ENCODE measurements at regions not wholly inside any gene's neighbourhood (a gene's known extent, or its start where the extent isn't known, plus 50 kb on each side); places are given as distances from the start of the nearest gene placed in this dataset.

DNA sequence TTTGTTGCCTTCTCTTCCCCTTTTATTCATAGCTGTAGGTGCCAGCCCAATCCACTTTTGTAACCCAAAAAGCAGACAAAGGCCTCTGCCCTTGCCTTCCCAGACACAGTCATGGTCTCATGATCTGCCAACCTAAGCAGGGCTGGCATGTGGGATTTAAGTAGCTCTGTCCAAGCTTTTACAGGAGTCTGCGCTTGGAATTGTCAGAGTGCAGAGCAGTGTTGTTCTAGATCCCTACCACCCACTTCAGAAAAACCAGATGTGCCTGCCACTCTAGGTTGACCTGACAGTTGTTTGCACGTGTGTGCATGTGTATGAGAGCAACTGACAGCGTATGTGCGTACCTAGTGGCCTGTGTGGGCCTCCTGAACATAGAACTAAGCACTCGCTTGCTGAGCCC, 87.8 kb upstream of the SPRY4 start:
- H3K4me3 ChIP-seq (replicated peaks in 1 of 3; ENCODE audit: insufficient read depth in 1 of 3, low read depth in 1 of 3, low read length in 3 of 3): no peak overlapping the region
- H3K4me2 ChIP-seq (ENCODE audit: insufficient read depth, low read length): no peak overlapping the region
- no peaks in the 10 kb centered on the region for H3K79me2 ChIP-seq (ENCODE audit: control insufficient read depth, insufficient read depth, low read length)
- no peaks in the 10 kb centered on the region for H3K36me3 ChIP-seq (ENCODE audit: control insufficient read depth in 2 of 2, extremely low read depth in 1 of 2, insufficient read depth in 2 of 2, low read length in 2 of 2)
- H4K20me1 ChIP-seq (replicated peaks; ENCODE audit: control insufficient read depth, extremely low read depth, insufficient read depth, low read length): no peaks in the 10 kb centered on the region
- no peaks in the 10 kb centered on the region for H3K9me1 ChIP-seq (replicated peaks; ENCODE audit: control insufficient read depth, extremely low read depth, insufficient read depth, low read length)
- dilution Hi-C loops (cut with MboI; ENCODE audit: extremely low pct_ligation_motif_present, low sequenced_read_pairs) (no loop called here), intact Hi-C loops (cut with micrococcal nuclease) (no loop called here)
- H3K27ac ChIP-seq (ENCODE audit: insufficient read depth, low read depth, low read length): no peak overlapping the region
- H3K9me3 ChIP-seq (replicated peaks; ENCODE audit: control insufficient read depth, insufficient read depth, low read length): no peaks in the 10 kb centered on the region
- ChIA-PET CTCF (interaction anchor here (1.0 to 1.5 kb wide), 3 partner anchors 8 to 136 kb away, joined by 3 to 5 read pairs (median 3); no protein-coding TSS in a partner anchor), POLR2A (no interaction called here)
- H3K9ac ChIP-seq (replicated peaks; ENCODE audit: extremely low read depth, insufficient read depth, low read length): no peak overlapping the region
- no peak overlapping the region for H2AFZ ChIP-seq (ENCODE audit: low read depth, low read length)
- no peak for DNase-seq (ENCODE audit: low read depth, low spot score)
- no peak for TF ChIP-seq EZH2 (IDR thresholded peaks at IDR 0.05; ENCODE audit: borderline replicate concordance, low read depth, low read length, severe bottlenecking)
- no peaks in the 10 kb centered on the region for H3K27me3 ChIP-seq (ENCODE audit: control insufficient read depth in 2 of 2, insufficient read depth in 2 of 2, low read length in 2 of 2)
- H3K4me1 ChIP-seq (ENCODE audit: control insufficient read depth, extremely low read depth, insufficient read depth, low read length): no peaks in the 10 kb centered on the region
- BruUV-seq (replicated peaks): no TSS peak
- FAIRE-seq: no peak

DNA sequence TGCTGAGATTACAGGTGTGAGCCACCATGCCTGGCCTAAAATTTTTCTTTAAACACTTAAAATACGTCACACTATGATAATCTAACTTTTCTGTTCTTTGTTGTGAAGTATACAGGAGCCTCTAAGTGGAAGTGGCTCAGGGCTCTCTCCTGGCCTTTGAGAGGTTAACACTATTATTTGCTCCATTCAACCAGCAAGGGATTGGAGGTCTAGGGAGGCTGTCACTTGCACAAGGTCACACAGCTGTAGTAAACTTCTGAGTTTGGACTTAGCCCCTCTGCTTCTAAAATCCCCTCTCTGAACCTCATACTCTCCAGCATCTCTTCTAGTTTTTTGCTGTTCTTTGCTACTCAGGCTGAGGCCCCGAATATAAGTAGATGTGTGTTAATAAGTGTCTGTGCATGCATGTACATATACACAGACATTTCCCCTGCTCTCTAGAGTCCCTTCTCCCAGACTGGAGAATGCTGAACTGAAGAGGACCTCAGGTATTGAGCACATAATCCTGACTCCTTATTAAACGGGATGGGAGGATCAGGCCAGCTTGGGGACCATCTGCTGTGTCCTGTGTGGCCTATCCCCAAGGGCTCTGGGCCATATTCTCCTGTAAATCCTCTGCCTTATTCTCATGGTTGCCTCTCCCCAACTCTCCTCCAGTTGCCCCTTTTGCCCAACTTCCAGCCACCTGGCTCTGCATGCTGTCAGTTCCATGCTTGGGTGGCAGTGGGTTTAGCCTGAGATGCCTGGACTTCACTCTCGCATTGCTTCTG, 87.0 kb upstream of the SPRY4 start:
- Histone ChIP-seq H3K9ac (replicated peaks; ENCODE audit: extremely low read depth, insufficient read depth, low read length) (no peak overlapping the region), H3K36me3 (ENCODE audit: control insufficient read depth in 2 of 2, extremely low read depth in 1 of 2, insufficient read depth in 2 of 2, low read length in 2 of 2) (no peaks in the 10 kb centered on the region), H3K27ac (ENCODE audit: insufficient read depth, low read depth, low read length) (no peak overlapping the region), H3K9me1 (replicated peaks; ENCODE audit: control insufficient read depth, extremely low read depth, insufficient read depth, low read length) (no peaks in the 10 kb centered on the region), H3K4me3 (replicated peaks in 1 of 3; ENCODE audit: insufficient read depth in 1 of 3, low read depth in 1 of 3, low read length in 3 of 3) (no peak overlapping the region), H3K9me3 (replicated peaks; ENCODE audit: control insufficient read depth, insufficient read depth, low read length) (no peaks in the 10 kb centered on the region), H2AFZ (ENCODE audit: low read depth, low read length) (no peak overlapping the region), H3K79me2 (ENCODE audit: control insufficient read depth, insufficient read depth, low read length) (no peaks in the 10 kb centered on the region), H4K20me1 (replicated peaks; ENCODE audit: control insufficient read depth, extremely low read depth, insufficient read depth, low read length) (no peaks in the 10 kb centered on the region), H3K27me3 (ENCODE audit: control insufficient read depth in 2 of 2, insufficient read depth in 2 of 2, low read length in 2 of 2) (no peaks in the 10 kb centered on the region), H3K4me2 (ENCODE audit: insufficient read depth, low read length) (no peak overlapping the region), H3K4me1 (ENCODE audit: control insufficient read depth, extremely low read depth, insufficient read depth, low read length) (no peaks in the 10 kb centered on the region)
- no peak for FAIRE-seq
- TF ChIP-seq EZH2 (IDR thresholded peaks at IDR 0.05; ENCODE audit: borderline replicate concordance, low read depth, low read length, severe bottlenecking): no peak
- no peak for TF ChIP-seq MYC (IDR thresholded peaks at IDR 0.05; ENCODE audit: low read depth, low read length)
- no peak for TF ChIP-seq GATA2 (IDR thresholded peaks at IDR 0.05; ENCODE audit: insufficient read depth, insufficient read length, low read depth, low read length)
- TF ChIP-seq, protein P1, sequence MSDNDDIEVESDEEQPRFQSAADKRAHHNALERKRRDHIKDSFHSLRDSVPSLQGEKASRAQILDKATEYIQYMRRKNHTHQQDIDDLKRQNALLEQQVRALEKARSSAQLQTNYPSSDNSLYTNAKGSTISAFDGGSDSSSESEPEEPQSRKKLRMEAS (IDR thresholded peaks at IDR 0.05; ENCODE audit: insufficient read depth, insufficient read length): no peak
- TF ChIP-seq, protein P2, sequence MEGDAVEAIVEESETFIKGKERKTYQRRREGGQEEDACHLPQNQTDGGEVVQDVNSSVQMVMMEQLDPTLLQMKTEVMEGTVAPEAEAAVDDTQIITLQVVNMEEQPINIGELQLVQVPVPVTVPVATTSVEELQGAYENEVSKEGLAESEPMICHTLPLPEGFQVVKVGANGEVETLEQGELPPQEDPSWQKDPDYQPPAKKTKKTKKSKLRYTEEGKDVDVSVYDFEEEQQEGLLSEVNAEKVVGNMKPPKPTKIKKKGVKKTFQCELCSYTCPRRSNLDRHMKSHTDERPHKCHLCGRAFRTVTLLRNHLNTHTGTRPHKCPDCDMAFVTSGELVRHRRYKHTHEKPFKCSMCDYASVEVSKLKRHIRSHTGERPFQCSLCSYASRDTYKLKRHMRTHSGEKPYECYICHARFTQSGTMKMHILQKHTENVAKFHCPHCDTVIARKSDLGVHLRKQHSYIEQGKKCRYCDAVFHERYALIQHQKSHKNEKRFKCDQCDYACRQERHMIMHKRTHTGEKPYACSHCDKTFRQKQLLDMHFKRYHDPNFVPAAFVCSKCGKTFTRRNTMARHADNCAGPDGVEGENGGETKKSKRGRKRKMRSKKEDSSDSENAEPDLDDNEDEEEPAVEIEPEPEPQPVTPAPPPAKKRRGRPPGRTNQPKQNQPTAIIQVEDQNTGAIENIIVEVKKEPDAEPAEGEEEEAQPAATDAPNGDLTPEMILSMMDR (IDR thresholded peaks at IDR 0.05; ENCODE audit: extremely low read depth in 1 of 2, insufficient read depth in 1 of 2, low read depth in 1 of 2, low read length in 2 of 2): no peak
- TF ChIP-seq POLR2AphosphoS5 (IDR thresholded peaks at IDR 0.05; ENCODE audit: insufficient read depth, low read depth, low read length): no peak
- TF ChIP-seq JUN (IDR thresholded peaks at IDR 0.05; ENCODE audit: borderline replicate concordance, insufficient read depth, insufficient read length, low read depth): no peak
- TF ChIP-seq FOS (IDR thresholded peaks at IDR 0.05; ENCODE audit: borderline replicate concordance, insufficient read depth, low read length): no peak
- no peak for TF ChIP-seq POLR2A (IDR thresholded peaks at IDR 0.05; ENCODE audit: low read depth, low read length)
- ChIA-PET POLR2A (interaction anchor here (0.6 kb wide), 1 partner anchor 61 kb away, joined by 8 read pairs; no protein-coding TSS in a partner anchor), CTCF (interaction anchor here (1.5 kb wide), 1 partner anchor 9 kb away, joined by 5 read pairs; no protein-coding TSS in a partner anchor)
- DNase-seq (ENCODE audit: low read depth, low spot score): no peak
- dilution Hi-C loops (cut with MboI; ENCODE audit: extremely low pct_ligation_motif_present, low sequenced_read_pairs) (no loop called here), intact Hi-C loops (cut with micrococcal nuclease) (no loop called here)
- no TSS peak for BruUV-seq (replicated peaks)
